SU-DHL-6 (cell line): ENCODE measurements at regions not wholly inside any gene's neighbourhood (a gene's known extent, or its start where the extent isn't known, plus 50 kb on each side); places are given as distances from the start of the nearest gene placed in this dataset.

Experiments
- H2AFZ ChIP-seq: fragments of 200-600 bp; sonication (generic); 2 replicates; pipeline ENCODE4 v1.6.1; 2014; ENCODE audit warnings: low read depth, mild to moderate bottlenecking, moderate library complexity, mixed read lengths, antibody characterized with exemption, low read length; ENCODE audit not compliant: severe bottlenecking
- H3F3A ChIP-seq: fragments of 200-600 bp; shearing (Covaris generic); 2 replicates; pipeline ENCODE4 v1.6.0; 2016; ENCODE audit warnings: antibody characterized with exemption, mild to moderate bottlenecking; ENCODE audit not compliant: insufficient read depth
- H3K27ac ChIP-seq: fragments of 200-600 bp; sonication (generic); 2 replicates; pipeline ENCODE4 v1.5.1; 2016; ENCODE audit warnings: low read depth, mild to moderate bottlenecking, low read length, moderate library complexity, mixed read lengths
- H3K27me3 ChIP-seq: fragments of 200-600 bp; sonication (generic), shearing (Covaris generic); 2 replicates; pipeline ENCODE4 v1.6.0; 2014; ENCODE audit warnings: mild to moderate bottlenecking, low read length
- H3K36me3 ChIP-seq: fragments of 200-600 bp; sonication (generic); 2 replicates; pipeline ENCODE4 v1.6.1; 2014; ENCODE audit warnings: mild to moderate bottlenecking, low read length, mixed read lengths
- H3K4me2 ChIP-seq: fragments of 300-600, 200-600 bp; shearing (Covaris generic), sonication (generic); 2 replicates; pipeline ENCODE4 v1.6.0; 2014; ENCODE audit warnings: low read length, low read depth, mild to moderate bottlenecking; ENCODE audit not compliant: poor library complexity, severe bottlenecking
- H3K4me3 ChIP-seq: fragments of 200-600 bp; sonication (generic); 2 replicates; pipeline ENCODE4 v1.5.1; 2014; ENCODE audit warnings: antibody characterized with exemption, low read length, mild to moderate bottlenecking, mixed read lengths; ENCODE audit not compliant: insufficient read depth, poor library complexity, severe bottlenecking
- H3K79me2 ChIP-seq: fragments of 200-600 bp; sonication (generic); 2 replicates; pipeline ENCODE4 v1.6.1; 2014; ENCODE audit warnings: mild to moderate bottlenecking, low read length, moderate library complexity; ENCODE audit not compliant: insufficient read depth
- H3K9ac ChIP-seq: fragments of 200-600 bp; sonication (generic); 2 replicates; pipeline ENCODE4 v1.7.0; 2014; ENCODE audit warnings: mild to moderate bottlenecking, low read length
- H3K9me2 ChIP-seq: fragments of 200-600 bp; sonication (generic); replicated peaks from 2 replicates; pipeline ENCODE4 v1.6.1; 2014; ENCODE audit warnings: low read length; ENCODE audit not compliant: insufficient read depth
- H3K9me3 ChIP-seq: fragments of 200-600 bp; sonication (generic); 2 replicates; pipeline ENCODE4 v1.6.1; 2014; ENCODE audit warnings: low read length, mixed read lengths; ENCODE audit not compliant: insufficient read depth
- H4K20me1 ChIP-seq: fragments of 200-600 bp; sonication (generic); 2 replicates; pipeline ENCODE4 v1.6.1; 2014; ENCODE audit warnings: low read depth, mild to moderate bottlenecking, antibody characterized with exemption, low read length, moderate library complexity, mixed read lengths
- EZH2phosphoT487 ChIP-seq: fragments of 200-600 bp; sonication (generic), shearing (Covaris generic); conservative IDR thresholded peaks from 2 replicates; pipeline ENCODE4 v1.6.1; 2018; ENCODE audit warnings: mild to moderate bottlenecking, antibody characterized with exemption, low read length, moderate library complexity, mixed read lengths
- TF ChIP-seq, protein P1 (sequence below): fragments of 200-600 bp; sonication (generic); IDR thresholded peaks from one replicate; pipeline ENCODE4 v1.5.1; 2017; ENCODE audit warnings: antibody characterized with exemption, mild to moderate bottlenecking, low read length, moderate library complexity; ENCODE audit not compliant: insufficient read depth, poor library complexity, severe bottlenecking

DNA sequence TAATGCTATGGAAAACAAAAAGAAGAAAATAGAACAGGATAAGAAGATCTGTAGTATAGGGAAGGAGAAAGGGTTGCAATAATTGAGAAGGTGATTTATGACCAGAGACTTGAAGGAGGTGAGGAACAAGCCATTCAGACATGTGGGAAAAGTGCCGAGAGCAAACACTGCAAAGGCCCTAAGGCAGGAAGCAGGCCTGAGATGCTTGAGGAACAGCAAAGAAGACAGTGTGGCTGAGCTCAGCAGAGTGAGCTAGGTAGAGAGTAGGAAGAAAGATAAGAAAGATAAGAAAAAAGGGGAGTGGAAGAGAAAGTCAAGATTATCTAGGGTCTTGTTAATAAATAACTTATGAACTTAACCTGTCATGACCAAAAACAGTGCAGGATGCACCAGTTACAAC lies 671.8 kb downstream of the RPS29 start:
- TF ChIP-seq EZH2phosphoT487, result no peak
- TF ChIP-seq, protein P1, sequence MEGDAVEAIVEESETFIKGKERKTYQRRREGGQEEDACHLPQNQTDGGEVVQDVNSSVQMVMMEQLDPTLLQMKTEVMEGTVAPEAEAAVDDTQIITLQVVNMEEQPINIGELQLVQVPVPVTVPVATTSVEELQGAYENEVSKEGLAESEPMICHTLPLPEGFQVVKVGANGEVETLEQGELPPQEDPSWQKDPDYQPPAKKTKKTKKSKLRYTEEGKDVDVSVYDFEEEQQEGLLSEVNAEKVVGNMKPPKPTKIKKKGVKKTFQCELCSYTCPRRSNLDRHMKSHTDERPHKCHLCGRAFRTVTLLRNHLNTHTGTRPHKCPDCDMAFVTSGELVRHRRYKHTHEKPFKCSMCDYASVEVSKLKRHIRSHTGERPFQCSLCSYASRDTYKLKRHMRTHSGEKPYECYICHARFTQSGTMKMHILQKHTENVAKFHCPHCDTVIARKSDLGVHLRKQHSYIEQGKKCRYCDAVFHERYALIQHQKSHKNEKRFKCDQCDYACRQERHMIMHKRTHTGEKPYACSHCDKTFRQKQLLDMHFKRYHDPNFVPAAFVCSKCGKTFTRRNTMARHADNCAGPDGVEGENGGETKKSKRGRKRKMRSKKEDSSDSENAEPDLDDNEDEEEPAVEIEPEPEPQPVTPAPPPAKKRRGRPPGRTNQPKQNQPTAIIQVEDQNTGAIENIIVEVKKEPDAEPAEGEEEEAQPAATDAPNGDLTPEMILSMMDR, result no peak
- Histone ChIP-seq H2AFZ (no peak overlapping the region), H3K9me3 (no peaks in the 10 kb centered on the region), H3K9ac (no peak overlapping the region), H3K27ac (no peak overlapping the region), H3K36me3 (no peaks in the 10 kb centered on the region), H4K20me1 (no peaks in the 10 kb centered on the region), H3F3A (no peaks in the 10 kb centered on the region), H3K4me3 (no peak overlapping the region), H3K4me2 (no peak overlapping the region), H3K9me2 (no peaks in the 10 kb centered on the region), H3K27me3 (no peaks in the 10 kb centered on the region), H3K79me2 (no peaks in the 10 kb centered on the region)

DNA sequence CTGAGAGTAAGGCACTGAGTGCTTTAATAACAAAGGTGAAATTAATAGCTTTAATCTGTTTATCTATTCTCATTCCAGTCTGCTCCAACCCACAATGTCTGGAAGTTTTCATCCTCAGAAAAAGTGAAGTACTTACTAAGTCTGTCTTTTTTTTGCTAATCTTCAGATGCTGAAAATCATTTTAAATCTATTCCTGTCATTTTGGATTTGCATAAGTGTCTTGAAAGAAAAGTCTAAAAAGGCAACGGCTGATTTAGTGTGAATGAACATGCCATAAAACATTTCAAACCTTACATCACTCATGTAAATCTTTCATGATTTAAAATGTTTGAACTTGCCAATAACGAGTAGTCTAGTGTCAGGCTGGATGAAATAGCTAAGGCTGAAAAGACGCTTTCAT lies 685.6 kb downstream of the RPS29 start:
- Histone ChIP-seq H2AFZ (no peak overlapping the region), H3K27ac (no peak overlapping the region), H3K9me2 (no peaks in the 10 kb centered on the region), H3K27me3 (no peaks in the 10 kb centered on the region), H3K4me3 (no peak overlapping the region), H3K36me3 (no peaks in the 10 kb centered on the region), H3K9me3 (no peaks in the 10 kb centered on the region), H3K4me2 (no peak overlapping the region), H3K79me2 (no peaks in the 10 kb centered on the region), H3K9ac (no peak overlapping the region), H3F3A (no peaks in the 10 kb centered on the region), H4K20me1 (no peaks in the 10 kb centered on the region)
- TF ChIP-seq, protein P1, result no peak
- no peak for TF ChIP-seq EZH2phosphoT487

DNA sequence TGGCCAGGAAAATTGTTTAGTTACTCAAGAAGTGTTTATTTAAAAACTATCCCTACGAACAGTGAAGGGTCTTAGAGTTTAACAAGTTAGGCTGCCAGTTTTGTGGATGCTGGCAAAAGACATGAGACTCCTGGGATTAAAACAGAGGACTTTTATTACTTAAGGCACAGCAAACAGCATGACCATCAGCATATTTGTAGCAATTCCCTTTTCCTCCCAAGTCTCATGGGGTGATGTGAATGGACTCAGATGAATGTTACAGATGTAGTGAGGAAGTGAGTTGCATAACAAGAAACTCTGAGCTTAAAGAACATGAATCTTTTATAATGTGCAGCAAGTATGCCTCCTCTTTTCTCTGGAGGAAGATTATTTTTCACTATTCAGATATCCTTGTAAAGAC lies 695.8 kb downstream of the RPS29 start:
- Histone ChIP-seq H3K9me2 (no peaks in the 10 kb centered on the region), H3K27me3 (no peaks in the 10 kb centered on the region), H4K20me1 (no peaks in the 10 kb centered on the region), H3K9ac (no peak overlapping the region), H3K9me3 (no peaks in the 10 kb centered on the region), H3K79me2 (no peaks in the 10 kb centered on the region), H3K4me2 (peak overlapping the region; percentile 82), H3K27ac (no peak overlapping the region), H3K36me3 (no peaks in the 10 kb centered on the region; the same call in 1 of the 2 replicates), H3K4me3 (no peak overlapping the region), H3F3A (no peaks in the 10 kb centered on the region; the same call in 1 of the 2 replicates), H2AFZ (peak overlapping the region; percentile 95)
- TF ChIP-seq, protein P1, result no peak
- TF ChIP-seq EZH2phosphoT487, result no peak
